ENCODE measurements at regions not wholly inside any gene's neighbourhood (a gene's known extent, or its start where the extent isn't known, plus 50 kb on each side); places are given as distances from the start of the nearest gene placed in this dataset.

DNA sequence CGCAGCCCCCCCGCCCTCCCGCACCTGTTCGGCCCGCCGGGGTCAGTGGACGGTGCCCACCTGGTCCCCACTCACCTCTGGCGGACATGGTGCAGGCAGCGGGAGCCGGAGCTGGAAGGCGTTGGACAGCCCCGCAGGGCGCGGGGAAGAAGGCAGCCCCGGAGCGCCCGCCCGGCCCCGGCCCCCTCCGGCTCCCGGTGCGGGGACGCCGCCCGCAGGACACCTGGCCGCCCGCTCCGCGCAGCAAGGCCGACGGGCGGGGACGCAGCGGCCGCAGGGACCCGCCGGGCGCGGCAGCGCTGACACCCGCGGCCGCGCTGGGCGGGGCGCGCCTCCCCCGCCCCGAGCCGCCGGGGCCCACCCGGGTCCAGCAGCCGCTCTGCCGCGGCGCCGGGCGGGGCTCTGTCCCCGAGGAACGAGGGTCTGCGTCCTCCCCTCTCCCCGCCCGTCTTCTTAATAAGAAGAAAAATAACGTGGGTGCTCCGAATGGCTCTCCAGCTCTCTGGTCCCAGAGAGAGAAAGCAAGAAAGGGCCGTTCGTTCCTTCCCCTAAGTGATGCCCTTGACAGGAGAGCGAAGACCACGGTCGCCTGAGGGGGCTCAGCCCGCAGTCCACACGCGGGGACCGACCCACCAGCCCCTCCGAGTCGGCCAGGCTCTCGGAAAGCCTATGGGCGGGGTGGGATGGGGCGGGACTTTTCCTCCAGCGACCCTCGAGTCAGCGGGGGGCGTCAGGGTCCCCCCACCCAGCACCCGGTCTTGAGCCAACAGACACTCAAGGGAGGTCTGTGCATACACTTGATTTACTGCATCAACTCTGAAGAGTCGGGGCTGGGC, 53.4 kb upstream of the FHIP2A start:
- no peaks in the 10 kb centered on the region for H3K36me3 ChIP-seq (ENCODE audit: insufficient read depth, low read length)
- H3K27ac ChIP-seq (ENCODE audit: low read depth, low read length), result no peak overlapping the region
- H3K4me2 ChIP-seq (ENCODE audit: low read length), result peak overlapping the region; percentile 94
- Mint-ChIP-seq H3K27ac (ENCODE audit: unreplicated experiment) (no peak overlapping the region), H3K4me1 (ENCODE audit: low read depth, unreplicated experiment) (peaks cover 10% of the 10 kb centered on the region), H3K36me3 (ENCODE audit: low read depth, unreplicated experiment) (no peaks in the 10 kb centered on the region), H3K4me3 (ENCODE audit: unreplicated experiment) (peak overlapping the region; percentile 84), H3K27me3 (ENCODE audit: low read depth, unreplicated experiment) (peaks cover 16% of the 10 kb centered on the region), H3K9me3 (ENCODE audit: unreplicated experiment) (no peaks in the 10 kb centered on the region)
- H3K9me3 ChIP-seq (ENCODE audit: insufficient read depth, low read depth, low read length), result no peaks in the 10 kb centered on the region
- TF ChIP-seq, protein P1, sequence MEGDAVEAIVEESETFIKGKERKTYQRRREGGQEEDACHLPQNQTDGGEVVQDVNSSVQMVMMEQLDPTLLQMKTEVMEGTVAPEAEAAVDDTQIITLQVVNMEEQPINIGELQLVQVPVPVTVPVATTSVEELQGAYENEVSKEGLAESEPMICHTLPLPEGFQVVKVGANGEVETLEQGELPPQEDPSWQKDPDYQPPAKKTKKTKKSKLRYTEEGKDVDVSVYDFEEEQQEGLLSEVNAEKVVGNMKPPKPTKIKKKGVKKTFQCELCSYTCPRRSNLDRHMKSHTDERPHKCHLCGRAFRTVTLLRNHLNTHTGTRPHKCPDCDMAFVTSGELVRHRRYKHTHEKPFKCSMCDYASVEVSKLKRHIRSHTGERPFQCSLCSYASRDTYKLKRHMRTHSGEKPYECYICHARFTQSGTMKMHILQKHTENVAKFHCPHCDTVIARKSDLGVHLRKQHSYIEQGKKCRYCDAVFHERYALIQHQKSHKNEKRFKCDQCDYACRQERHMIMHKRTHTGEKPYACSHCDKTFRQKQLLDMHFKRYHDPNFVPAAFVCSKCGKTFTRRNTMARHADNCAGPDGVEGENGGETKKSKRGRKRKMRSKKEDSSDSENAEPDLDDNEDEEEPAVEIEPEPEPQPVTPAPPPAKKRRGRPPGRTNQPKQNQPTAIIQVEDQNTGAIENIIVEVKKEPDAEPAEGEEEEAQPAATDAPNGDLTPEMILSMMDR (IDR thresholded peaks at IDR 0.05; ENCODE audit: insufficient read depth, low read depth, low read length), result no peak
- no peak for TF ChIP-seq EZH2 (IDR thresholded peaks at IDR 0.05; ENCODE audit: insufficient read depth, low read length)
- no peak for DNase-seq (ENCODE audit: low read depth)
- peaks cover 12% of the 10 kb centered on the region for H3K4me1 ChIP-seq (ENCODE audit: insufficient read depth, low read length)
- no peaks in the 10 kb centered on the region for H3K27me3 ChIP-seq (ENCODE audit: insufficient read depth, low read length)
- FAIRE-seq, result no peak
- peaks cover 3% of the 10 kb centered on the region for H3K79me2 ChIP-seq (ENCODE audit: insufficient read depth, low read length)
- H4K20me1 ChIP-seq (ENCODE audit: insufficient read depth, low read length), result no peaks in the 10 kb centered on the region
- H3K4me3 ChIP-seq (ENCODE audit: insufficient read depth, low read depth, low read length), result peak overlapping the region; percentile 60
- H3K9ac ChIP-seq (ENCODE audit: low read length), result peak overlapping the region; percentile 54
- H2AFZ ChIP-seq (ENCODE audit: low read depth, low read length), result peak overlapping the region; percentile 71

DNA sequence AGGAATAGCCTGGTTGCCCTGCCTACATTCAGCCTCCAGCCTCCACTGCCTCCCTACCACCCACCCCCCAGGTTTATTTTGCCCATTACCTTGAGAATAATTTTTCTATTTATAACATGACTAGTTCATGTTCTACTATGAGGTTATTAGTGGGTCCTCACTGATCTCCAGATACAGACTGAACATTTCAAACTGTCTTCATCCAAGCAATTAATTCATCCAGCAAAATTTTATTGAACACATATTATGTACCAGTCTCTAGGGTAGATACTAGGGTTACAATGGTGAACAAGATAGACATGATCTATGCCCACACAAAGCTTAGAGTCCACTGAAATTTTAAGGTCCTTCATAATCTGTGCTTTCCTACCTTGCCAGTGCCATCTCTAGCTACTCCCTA, 51.6 kb upstream of the FHIP2A start:
- Mint-ChIP-seq H3K9me3 (ENCODE audit: unreplicated experiment) (no peaks in the 10 kb centered on the region), H3K27me3 (ENCODE audit: low read depth, unreplicated experiment) (peaks cover 20% of the 10 kb centered on the region), H3K4me3 (ENCODE audit: unreplicated experiment) (no peak overlapping the region), H3K36me3 (ENCODE audit: low read depth, unreplicated experiment) (no peaks in the 10 kb centered on the region), H3K4me1 (ENCODE audit: low read depth, unreplicated experiment) (peaks cover 10% of the 10 kb centered on the region), H3K27ac (ENCODE audit: unreplicated experiment) (no peak overlapping the region)
- Histone ChIP-seq H4K20me1 (ENCODE audit: insufficient read depth, low read length) (no peaks in the 10 kb centered on the region), H3K36me3 (ENCODE audit: insufficient read depth, low read length) (no peaks in the 10 kb centered on the region), H3K4me2 (ENCODE audit: low read length) (no peak overlapping the region), H3K4me1 (ENCODE audit: insufficient read depth, low read length) (peaks cover 12% of the 10 kb centered on the region), H3K79me2 (ENCODE audit: insufficient read depth, low read length) (peaks cover 3% of the 10 kb centered on the region), H3K4me3 (ENCODE audit: insufficient read depth, low read depth, low read length) (no peak overlapping the region), H3K9ac (ENCODE audit: low read length) (no peak overlapping the region), H3K9me3 (ENCODE audit: insufficient read depth, low read depth, low read length) (no peaks in the 10 kb centered on the region), H3K27me3 (ENCODE audit: insufficient read depth, low read length) (no peaks in the 10 kb centered on the region), H2AFZ (ENCODE audit: low read depth, low read length) (no peak overlapping the region), H3K27ac (ENCODE audit: low read depth, low read length) (no peak overlapping the region)
- TF ChIP-seq, protein P1 (IDR thresholded peaks at IDR 0.05; ENCODE audit: insufficient read depth, low read depth, low read length), result no peak
- TF ChIP-seq EZH2 (IDR thresholded peaks at IDR 0.05; ENCODE audit: insufficient read depth, low read length), result no peak
- DNase-seq (ENCODE audit: low read depth) (no peak), FAIRE-seq (no peak)

DNA sequence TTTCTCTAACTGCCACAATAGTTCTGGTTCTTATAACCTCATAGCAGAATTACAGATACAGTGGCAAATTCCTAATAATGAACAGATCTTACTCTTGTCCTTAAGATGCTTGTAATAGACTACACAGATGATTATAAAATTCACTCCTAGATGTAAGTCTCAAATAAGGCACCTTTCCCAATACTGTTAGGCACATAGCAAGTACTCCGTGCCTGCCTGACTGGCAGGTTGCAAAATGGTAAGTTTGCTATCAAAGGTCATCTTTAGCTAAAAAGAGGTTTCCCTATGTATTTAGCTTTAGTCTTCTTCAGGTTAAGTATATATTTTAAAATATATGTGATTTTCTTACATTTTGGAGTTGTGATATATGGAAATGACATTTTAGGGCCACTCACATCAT, 50.4 kb upstream of the FHIP2A start:
- H3K36me3 ChIP-seq (ENCODE audit: insufficient read depth, low read length), result no peaks in the 10 kb centered on the region
- H3K79me2 ChIP-seq (ENCODE audit: insufficient read depth, low read length), result peaks cover 3% of the 10 kb centered on the region
- H3K4me1 Mint-ChIP-seq (ENCODE audit: low read depth, unreplicated experiment), result peaks cover 10% of the 10 kb centered on the region
- FAIRE-seq (no peak), DNase-seq (ENCODE audit: low read depth) (no peak)
- H2AFZ ChIP-seq (ENCODE audit: low read depth, low read length), result no peak overlapping the region
- H3K27ac ChIP-seq (ENCODE audit: low read depth, low read length), result no peak overlapping the region
- H4K20me1 ChIP-seq (ENCODE audit: insufficient read depth, low read length), result no peaks in the 10 kb centered on the region
- H3K9me3 ChIP-seq (ENCODE audit: insufficient read depth, low read depth, low read length), result no peaks in the 10 kb centered on the region
- H3K27me3 ChIP-seq (ENCODE audit: insufficient read depth, low read length), result no peaks in the 10 kb centered on the region
- TF ChIP-seq, protein P1 (IDR thresholded peaks at IDR 0.05; ENCODE audit: insufficient read depth, low read depth, low read length), result no peak
- no peak for TF ChIP-seq EZH2 (IDR thresholded peaks at IDR 0.05; ENCODE audit: insufficient read depth, low read length)
- H3K4me3 ChIP-seq (ENCODE audit: insufficient read depth, low read depth, low read length), result no peak overlapping the region
- no peak overlapping the region for H3K27ac Mint-ChIP-seq (ENCODE audit: unreplicated experiment)
- H3K4me1 ChIP-seq (ENCODE audit: insufficient read depth, low read length), result peaks cover 12% of the 10 kb centered on the region
- no peak overlapping the region for H3K4me2 ChIP-seq (ENCODE audit: low read length)
- no peaks in the 10 kb centered on the region for H3K36me3 Mint-ChIP-seq (ENCODE audit: low read depth, unreplicated experiment)
- H3K27me3 Mint-ChIP-seq (ENCODE audit: low read depth, unreplicated experiment), result peaks cover 19% of the 10 kb centered on the region
- H3K9me3 Mint-ChIP-seq (ENCODE audit: unreplicated experiment), result no peaks in the 10 kb centered on the region
- H3K4me3 Mint-ChIP-seq (ENCODE audit: unreplicated experiment), result no peak overlapping the region
- no peak overlapping the region for H3K9ac ChIP-seq (ENCODE audit: low read length)

All from astrocyte (in vitro differentiated cells and primary cell).